Left lobe of liver (tissue), 2 donors: ENCODE measurements at regions not wholly inside any gene's neighbourhood (a gene's known extent, or its start where the extent isn't known, plus 50 kb on each side); places are given as distances from the start of the nearest gene placed in this dataset.
"Not testable (repeated sequence)": the region's sequence is repeated elsewhere in the genome, so short reads cannot be mapped to it uniquely, and the experiment has no call there.

Source experiments
- ATAC-seq: fragments of 200-7000 bp; cut with Tn5 transposase; one replicate; pipeline ENCODE4 v1.9.1; 2020; ENCODE audit warnings: mild to moderate bottlenecking, moderate library complexity
- DNase-seq: peaks from one replicate; pipeline ENCODE4 v3.0.0-alpha.2; 2020; ENCODE audit warnings: low spot score
- donor health status: DM: no; HTN: no; CAD: no; lungs with moderate emphysema.
- donor health status: DM: no; HTN: yes; CAD: no.

DNA sequence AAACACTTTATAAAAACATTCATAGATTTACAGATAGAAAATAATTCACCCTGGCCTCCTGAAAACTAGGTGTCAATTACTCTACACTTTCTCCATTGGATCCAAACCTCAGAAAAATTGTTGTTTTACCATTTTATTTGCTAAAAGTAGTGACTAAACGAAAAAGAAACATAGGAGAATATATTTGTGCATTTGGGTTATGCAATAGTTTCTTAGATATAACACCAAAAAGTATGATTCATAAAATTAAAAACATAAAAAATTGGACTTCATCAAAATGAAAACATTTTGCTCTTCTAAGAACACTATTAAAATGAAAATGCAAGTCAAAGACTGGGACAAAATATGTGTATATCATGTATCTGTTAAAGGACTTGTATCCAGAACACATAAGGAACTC is 671.3 kb downstream of the MAFB start:
- ATAC-seq (no peak), DNase-seq (no peak)

DNA sequence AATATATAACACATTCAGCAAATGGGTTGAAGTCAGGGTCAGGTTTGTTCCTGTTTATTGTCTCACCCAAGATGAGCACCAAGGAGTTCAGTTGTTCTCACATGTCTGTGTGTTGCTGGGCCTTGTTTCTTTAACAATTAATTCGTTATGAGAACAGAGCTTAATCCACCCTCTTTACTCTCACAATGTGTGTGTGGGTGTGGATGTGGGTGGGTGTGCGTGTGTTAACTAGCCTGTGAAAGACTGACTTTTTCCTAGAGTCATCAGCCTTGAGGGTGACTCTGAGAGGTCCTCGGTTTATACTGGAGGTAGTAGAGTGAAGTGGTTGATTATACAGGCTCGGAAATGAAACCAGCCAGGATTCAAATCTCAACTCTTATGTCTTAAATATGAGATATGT is 672.1 kb downstream of the MAFB start:
- ATAC-seq = no peak
- DNase-seq = no peak

GRCh38 chr20:40016392-40016791 is 672.6 kb downstream of the MAFB start:
- DNase-seq (no peak), ATAC-seq (no peak)

DNA sequence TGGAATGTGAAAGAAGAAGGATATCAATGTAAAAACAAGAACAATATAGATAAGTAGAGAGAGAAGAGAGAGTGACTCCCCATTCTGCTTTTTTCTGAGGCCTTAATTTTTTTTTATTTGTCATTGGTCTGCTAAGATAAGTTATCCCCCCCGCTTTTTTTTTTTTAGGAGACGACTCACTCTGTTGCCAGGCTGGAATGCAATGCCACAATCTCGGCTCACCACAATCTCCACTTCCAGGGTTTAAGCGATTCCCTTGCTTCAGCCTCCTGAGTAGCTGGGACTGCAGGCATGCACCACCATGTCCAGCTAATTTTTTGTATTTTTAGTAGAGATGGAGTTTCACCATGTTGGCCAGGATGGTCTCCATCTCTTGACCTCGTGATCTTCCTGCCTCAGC is 677.0 kb downstream of the MAFB start:
- not testable (repeated sequence) for DNase-seq, ATAC-seq

- DNase-seq = no peak
- no peak for ATAC-seq
These were observed 678.6 kb downstream of the MAFB start for GRCh38 chr20:40010483-40010882.

DNA sequence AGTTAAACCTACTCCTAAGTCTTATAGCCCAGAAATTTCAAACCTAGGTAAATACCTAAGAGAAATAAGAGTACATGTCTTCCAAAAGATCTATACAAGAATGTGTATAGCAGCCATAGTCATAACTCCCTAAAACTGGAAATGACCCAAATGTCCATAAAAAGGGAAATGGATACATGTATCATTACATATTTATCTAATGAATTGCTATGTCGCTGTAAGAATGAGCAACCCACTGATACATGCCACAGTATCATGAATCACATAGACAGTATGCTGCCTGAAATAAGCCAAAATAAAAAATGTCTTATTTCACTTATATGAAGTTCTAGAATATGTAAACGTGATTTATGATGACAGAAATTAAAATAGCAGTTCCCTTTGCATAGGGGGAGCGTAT is 679.5 kb downstream of the MAFB start:
- DNase-seq (no peak), ATAC-seq (no peak)

DNA sequence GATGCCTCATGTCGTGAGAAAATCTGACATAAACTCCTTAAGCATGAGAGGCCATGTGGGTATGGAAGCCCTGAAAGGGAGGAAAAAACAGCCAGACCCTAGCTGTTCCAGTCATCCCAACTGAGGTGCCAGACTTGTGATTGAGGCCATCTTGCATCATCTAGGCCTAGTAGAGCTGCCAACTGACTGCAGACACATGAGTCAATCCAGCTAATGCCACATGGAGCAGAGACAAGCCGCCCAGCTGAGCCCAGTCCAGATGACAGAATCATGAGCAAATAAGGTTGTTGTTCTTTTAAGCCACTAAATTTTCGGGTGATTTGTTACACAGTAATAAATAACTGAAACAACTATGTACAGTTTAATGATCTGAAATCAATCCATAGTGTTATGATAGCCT is 680.9 kb downstream of the MAFB start:
- DNase-seq (peak; percentile 69), ATAC-seq (peak; percentile 86)

DNA sequence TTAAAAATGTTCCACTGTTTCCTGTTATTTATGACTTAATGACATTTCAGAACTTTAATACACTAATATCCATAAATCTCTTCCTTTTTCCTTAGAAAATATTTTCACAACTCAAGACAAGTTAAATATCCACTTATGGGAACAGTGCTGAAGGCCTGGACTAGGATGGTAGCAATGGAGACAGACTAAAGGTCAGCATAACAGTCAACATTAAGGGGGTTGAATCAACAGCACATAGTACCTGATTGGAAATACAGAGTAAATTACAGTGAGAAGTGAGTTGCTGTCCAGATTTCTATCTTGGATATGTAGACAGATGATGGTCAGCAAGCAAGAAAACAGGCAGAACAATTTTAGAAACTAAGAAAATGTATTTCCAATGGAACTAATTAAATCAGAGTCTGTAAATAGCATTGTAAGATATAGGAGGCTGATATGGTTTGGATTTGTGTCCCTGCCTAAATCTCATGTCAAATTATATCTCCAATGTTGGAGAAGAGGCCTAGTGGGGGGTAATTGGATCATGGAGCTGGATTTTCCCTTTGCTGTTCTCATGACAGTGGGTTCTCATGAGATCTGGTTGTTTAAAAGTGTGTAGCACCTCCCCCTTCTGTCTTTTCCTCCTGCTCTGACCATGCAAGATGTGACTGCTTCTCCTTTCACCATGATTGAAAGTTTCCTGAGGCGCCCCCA is 682.7 kb downstream of the MAFB start:
- ATAC-seq (peak; percentile 78), DNase-seq (no peak)

DNA sequence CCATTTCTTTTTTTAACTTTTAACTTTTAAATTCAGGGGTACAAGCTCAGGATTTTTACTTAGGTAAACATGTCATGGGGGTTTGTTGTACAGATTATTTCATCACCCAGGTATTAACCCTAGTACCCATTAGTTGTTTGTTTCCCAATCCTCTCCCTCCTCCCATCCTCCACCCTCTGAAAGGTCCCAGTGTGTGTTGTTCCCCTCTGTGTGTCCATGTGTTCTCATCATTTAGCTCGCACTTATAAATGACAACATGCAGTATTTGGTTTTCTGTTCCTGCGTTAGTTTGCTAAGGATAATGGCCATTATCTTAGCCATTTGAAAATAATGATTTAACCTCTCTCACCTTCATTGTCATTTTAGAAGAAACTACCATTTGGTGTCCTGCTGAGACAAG is 684.9 kb downstream of the MAFB start:
- peak; percentile 34 for ATAC-seq

DNA sequence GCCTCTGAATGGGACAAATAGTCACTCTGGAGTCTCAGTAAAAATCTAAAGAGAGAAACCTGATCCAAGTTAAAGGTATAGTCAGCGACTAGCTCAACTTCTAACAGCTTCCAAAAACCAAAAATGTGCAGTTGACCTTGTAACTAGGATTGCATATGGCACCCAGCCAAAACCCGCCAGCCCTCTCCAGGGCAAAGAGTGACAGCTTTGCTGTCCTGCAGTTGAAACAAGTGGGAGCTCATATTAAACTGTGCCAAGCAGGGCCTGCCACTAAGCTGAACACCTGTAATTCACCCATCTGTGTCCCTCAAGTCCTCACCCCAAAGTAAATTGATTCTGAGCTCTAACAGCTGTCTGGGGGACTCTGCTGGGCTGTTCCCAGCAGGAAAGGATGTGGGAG is 695.3 kb downstream of the MAFB start:
- peak; percentile 83 for DNase-seq
- ATAC-seq = peak; percentile 92

More for the DNA sequence above, 684.9 kb downstream of the MAFB start:
- DNase-seq = not testable (repeated sequence)

DNA sequence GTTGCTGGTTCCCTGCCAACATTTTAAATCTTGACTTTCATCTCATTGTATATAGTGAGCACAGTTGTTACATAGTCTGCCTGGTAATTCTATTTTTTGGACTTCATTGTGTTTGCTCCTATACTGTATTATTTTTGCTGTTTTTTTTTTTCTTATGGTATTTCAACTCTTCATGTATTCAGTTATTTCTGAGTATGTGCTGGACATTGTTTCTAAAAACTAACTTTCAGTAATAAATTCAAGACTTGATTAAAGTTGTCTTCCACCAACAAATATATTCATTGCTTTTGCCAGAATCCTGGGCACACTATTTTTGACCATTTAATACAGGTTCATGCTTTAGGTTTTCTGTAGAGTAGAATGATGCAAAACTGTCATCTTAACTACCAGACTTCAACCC is 698.3 kb downstream of the MAFB start:
- ATAC-seq (no peak), DNase-seq (no peak)

DNA sequence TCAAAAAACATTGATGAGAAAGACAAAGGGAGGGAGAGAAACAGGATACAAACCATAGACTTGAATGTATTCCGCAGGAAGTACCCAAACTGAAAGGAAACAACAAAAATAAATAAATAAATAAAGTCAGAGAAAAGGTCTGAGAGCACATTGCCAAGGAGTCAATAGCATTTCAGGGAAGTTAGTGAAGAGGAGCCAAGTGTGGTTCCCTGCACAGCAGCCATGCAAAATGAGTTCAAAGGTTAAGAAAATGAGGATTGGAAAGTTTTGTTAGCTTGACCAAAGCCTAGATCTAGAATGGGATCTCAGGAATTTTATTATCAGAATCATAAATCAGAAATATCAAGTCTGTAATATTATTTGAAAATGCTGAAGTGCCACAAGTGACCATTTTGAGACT is 700.0 kb downstream of the MAFB start:
- no peak for DNase-seq
- ATAC-seq = peak; percentile 47

GRCh38 chr20:39986173-39986904 is 702.7 kb downstream of the MAFB start:
- DNase-seq (peak; percentile 74), ATAC-seq (peak; percentile 79)

GRCh38 chr20:39985271-39985827 is 703.7 kb downstream of the MAFB start:
- ATAC-seq (no peak), DNase-seq (no peak)

DNA sequence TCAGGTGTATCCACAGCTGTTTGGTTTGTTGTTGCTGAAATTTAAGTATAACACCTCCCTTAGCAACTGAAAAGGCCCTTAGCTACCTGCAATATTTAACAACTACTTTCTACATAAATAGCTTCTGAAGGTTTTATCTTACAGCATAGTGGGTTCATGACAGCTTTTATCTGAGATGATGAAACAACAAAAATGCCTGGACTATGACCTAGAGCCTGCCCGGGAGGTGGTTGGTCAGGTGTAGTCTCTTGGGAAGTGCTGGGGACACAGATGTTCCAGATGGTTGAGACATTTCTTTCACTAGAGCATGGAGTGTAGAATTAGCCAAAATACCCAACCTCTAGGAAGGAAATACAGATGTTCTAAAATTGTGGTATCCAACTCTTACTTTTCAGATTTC is 705.4 kb downstream of the MAFB start:
- peak; percentile 76 for ATAC-seq
- DNase-seq = peak; percentile 76

DNA sequence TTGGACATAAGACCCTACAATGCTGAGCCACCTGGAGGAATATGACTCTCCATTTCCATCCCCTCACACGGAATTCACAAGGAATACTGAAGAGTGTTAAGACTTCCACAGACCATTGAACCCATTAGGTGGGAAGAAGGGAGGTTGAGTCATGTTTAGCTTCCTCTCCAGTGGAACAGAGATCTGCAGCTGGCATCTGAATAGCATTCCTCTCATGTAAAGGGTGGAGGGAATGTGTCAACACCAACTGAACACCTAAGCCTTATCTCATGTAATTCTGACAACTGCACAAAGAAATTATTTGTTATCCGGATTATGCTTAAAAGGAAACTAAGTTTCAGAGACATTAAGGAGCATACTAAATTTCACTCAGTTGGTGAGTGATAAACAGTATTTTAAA is 705.9 kb downstream of the MAFB start:
- DNase-seq (no peak), ATAC-seq (no peak)

DNA sequence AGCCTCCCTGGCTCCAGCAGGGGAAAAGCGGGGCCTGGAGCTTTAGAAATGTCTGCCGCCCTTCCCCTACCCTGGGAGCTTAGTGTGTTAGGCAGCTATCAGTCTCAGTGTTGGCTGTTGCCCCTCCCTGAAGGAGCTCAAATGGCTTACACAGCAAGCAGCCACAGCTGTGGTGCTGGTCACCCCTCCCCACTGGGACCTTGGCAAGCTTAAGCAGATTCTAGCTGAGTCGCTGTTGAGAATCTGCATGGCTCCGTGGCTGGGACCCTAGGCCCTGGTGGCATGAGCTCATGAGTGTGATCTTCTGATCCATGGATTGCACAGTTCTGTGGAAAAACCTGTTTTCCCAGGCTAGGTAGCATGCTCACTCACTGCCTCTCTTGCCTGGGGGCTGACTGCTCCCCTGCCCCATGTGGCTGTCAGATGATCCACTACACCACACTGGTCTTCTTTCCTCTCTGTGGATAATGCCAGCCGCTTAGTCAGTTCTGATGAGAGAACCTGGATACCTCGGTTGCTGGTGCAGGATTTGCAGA is 714.0 kb downstream of the MAFB start:
- no peak for DNase-seq

GRCh38 chr20:39968495-39968894 is 720.5 kb downstream of the MAFB start:
- DNase-seq (no peak), ATAC-seq (no peak)

More for the DNA sequence above, 714.0 kb downstream of the MAFB start:
- ATAC-seq = no peak

GRCh38 chr20:39967806-39968205 is 721.2 kb downstream of the MAFB start:
- no peak for DNase-seq
- no peak for ATAC-seq

DNA sequence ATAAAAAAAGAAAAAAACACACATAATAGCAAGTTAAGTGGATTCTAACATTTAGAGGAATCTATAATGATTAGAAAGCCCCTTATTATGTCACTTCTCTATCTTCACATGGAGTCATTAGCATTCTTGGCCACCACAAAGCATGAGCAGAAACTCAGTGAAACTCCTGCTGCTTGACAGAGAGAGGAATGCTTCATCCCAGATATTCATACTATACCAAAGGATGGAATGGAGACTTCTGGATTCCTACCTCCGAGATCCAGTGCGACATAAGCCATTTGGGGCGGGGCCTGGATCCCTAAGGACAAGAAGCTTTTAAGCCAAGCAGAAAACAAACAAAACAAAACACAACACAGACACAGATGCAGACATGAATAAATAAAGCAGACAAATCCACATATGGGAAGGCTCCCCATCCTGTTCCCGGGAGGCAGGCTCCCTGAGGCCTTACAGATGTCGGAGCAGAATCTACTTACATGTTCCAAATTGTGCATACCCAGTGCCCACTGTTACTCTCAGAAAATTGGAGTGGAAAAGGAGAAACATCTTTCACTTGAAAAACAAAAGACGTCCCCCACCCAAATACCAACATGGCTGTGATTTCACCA is 727.3 kb downstream of the MAFB start:
- DNase-seq = no peak
- no peak for ATAC-seq
